Activated CD4-positive, alpha-beta T cell treated with anti-CD3 and anti-CD28 coated beads, Interleukin-2, amount 50 U/mL, for 16 hours (primary cell): ENCODE measurements at regions not wholly inside any gene's neighbourhood (a gene's known extent, or its start where the extent isn't known, plus 50 kb on each side); places are given as distances from the start of the nearest gene placed in this dataset.

Experiments used
- DNase-seq: peaks from one replicate; pipeline ENCODE4 v3.0.0-alpha.2; 2020

DNA sequence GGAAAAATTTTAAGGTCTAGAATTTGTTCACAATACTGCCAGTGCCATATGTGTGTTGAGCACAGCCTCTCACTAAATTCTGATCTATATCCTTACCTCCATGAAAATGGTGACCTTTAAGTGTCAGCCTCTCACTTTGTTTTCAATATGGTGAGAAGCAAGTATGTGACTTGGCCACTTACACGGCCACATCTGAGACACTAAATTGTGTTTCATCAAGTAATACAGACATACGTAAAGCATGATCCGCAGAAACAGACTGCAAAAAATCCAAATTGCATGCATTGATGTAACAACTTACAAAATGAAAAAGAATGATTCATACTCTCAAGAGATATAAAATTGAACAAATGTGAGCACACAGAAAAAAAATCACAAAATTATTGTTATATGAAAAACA, 55.2 kb upstream of the UGP2 start:
- no peak for DNase-seq

DNA sequence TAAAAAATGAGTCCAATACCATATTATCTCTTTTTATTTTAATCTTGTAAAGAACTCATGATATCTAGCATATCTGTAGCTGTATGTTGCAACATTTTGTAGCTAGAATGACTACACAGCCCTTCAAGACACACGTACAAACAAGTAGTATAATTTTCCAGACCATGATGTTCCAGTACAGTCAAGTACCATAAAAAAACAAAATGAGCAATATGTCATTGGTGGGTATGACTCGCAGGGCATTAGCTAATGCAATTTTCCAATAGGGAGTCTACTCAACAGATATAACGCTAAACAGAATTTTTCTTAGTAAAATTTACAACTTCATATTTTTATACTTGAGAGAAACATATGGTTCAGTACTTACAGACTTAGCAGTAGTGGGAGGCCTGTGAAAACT, 53.6 kb upstream of the UGP2 start:
- DNase-seq, result no peak

DNA sequence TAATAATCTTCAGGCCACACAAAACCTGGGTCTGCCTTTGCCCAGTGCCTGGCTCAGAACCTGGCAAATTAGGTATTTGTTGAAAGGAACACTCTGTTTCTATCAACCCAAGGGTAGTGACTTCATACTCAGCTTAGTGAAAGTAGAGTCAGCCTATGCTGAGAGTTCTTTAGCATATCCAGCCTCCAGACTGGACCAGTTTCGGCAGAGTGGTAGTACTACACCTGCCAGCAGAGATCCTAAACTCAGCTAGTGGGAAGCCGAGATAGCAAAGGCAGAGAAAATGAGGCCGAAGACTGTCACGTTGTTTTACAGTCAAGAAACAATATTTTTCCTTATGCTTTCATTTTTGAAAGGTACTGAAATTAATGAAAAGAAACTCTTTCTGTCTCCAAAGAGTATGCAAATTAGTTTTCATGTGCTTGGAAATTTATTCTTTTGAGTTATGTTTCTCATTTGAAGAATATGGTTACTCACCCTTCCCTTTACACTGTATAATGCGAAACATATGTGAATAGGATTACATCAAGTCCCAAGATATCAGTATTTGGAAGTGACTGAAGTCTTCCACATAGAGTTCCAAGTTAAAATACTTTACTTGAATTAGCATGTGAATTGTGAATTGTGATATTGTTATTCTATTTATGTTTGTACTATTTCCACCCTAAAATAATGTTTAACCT, 52.2 kb upstream of the UGP2 start:
- DNase-seq, result no peak

DNA sequence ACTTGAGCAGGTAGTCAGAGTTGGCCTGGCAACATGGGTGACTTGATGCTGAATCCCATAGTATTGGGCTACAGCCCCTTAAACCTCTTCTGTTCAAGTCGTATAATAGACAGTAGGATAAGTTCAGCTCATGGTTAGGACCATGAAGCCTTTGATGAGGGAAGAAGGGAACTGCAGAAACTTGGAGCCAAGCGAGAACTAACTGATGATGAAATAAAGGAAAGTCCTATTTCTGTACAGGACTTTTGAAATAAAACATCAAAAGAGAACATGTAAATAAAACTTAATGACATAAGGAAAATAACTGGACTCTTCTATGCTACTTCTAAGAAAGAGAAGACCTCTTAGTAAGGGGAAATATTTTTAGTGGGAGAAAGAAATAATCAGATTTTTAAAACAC, 51.2 kb upstream of the UGP2 start:
- no peak for DNase-seq

DNA sequence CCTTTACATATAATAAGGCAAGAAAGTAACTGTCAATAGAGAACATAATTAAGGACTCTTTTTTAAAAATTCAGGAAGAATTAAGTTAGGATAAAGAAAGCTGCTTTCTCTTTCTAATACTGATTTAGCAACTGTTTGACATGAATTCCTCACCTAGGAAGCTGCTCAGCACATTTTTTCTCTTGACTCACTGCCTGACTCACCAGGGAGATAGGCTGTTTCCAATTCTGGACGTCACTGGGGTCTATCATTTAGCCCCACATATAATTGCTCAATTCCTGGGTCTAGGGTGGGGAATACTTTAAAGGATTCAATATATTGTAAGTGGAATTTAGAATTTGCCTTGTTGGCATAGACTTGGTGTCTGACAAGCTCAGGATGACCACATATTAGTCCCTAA, 50.8 kb upstream of the UGP2 start:
- no peak for DNase-seq

DNA sequence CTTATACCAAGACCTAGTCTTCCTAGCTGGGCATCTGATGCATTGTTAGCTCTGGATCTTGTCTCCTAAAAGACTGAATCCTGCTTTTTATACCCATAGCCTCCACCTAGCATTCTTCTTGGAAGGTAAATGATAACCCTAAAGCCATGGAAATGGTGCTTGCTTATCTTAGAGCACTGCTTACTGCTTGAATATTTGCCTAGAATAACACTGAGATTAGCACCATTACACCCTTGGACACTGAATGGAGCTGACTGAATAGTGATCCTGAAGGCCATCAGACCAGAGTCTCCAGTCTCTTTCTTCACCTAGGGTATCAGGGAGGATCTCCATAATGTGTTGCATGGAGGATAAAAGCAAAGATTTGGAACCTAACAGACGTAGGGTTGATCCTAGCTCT, 50.3 kb upstream of the UGP2 start:
- no peak for DNase-seq
